GM21390 (cell line): ENCODE measurements at regions not wholly inside any gene's neighbourhood (a gene's known extent, or its start where the extent isn't known, plus 50 kb on each side); places are given as distances from the start of the nearest gene placed in this dataset.

Experiments
- ATAC-seq: cut with Tn5 transposase; IDR thresholded peaks from one replicate; pipeline ENCODE4 v1.9.1; 2021; ENCODE audit not compliant: unreplicated experiment

DNA sequence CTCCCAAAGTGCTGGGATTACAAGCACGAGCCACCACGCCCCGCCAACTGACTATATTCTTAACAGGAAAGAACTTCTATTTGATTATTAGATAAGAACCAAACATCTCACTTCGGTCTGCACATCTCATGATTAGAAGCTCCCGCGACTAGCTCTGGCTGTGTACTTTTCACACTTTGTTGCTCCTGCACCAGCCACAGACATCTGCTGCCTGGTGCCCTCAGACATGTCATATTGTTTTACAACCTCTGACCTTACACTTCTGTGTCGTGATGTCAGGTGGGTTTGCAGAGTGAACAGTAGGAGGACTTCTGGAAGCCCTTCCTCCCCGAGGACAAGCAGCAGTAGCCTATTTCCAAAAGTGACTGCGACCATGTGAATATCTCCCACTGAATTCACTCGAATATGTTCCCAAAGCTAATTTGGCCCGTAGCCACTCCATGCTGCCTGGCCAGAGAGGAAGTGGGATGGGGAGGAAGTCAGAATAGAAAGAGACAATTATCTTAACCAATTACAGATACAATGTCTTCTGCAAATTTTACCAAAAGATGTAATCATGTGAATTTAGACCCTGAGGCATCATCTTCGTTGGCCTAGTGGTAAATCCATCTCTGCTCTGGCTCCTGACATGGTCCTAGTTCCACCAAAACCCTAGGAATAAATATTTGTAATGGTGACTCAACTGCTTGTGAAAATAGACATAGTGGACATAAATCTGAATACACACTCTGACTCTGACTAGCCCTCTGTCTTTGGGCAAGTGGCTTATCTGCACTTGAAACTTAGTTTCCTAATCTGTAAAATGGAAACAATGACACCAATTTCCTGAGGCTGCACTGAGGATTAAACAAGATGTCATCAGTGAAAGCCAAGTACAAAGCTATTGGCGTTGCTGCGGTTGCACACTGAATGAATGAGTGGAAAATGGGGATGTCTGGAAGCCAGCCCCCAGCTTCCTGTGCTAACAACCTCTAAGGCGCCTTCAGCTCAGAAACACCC is 406.1 kb downstream of the LRATD1 start:
- ATAC-seq: no peak

DNA sequence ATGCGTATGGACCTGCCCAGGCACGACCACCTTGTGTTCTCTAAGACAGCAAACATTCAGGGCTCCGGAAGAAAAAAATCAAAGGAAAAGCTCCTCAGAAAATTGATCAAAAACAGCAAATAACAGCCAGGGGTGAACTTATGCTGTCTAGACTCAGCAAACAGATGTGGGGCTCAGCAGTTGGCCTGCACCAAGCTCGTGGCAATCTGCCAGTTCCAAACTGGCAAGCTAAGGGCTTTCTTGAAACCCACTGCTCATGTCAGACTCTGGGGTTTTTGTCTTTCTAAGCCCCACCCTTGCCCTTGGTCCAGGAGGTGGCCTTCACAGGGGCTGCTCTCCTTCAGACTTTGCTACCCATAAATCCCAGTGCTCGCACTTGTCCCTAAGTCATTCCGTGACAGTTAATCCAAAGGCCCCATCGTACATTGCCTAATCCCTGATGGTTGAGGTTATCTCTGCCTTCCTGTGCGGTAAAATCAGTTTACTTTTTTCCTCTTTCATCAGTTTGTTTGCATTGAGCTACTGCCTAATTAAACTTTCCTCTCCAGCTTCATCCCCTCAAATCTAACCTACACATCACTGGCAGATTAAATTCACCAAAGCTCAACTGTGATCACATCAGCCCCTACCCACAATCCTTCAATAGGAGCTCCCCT is 408.0 kb downstream of the LRATD1 start:
- no peak for ATAC-seq

DNA sequence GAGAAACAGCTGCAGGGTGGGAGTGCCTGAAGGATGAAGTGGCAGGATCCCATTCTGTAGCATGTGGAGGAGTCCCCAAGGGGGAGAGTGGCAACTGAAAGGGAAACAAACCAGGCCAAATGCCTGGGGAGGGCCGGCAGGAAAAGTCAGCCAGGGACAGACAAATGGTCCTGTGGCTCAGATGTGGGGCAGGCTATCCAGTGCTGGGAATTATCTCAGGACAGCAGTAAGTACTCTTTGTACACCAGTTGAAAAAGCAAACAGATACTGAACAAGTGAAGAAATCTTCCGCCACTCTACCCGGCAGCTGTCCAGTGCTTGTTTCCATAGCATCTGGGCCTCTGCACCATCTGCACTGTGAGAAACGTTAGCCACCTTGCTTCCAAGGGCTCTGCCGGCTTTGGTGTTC is 408.9 kb downstream of the LRATD1 start:
- ATAC-seq: no peak

DNA sequence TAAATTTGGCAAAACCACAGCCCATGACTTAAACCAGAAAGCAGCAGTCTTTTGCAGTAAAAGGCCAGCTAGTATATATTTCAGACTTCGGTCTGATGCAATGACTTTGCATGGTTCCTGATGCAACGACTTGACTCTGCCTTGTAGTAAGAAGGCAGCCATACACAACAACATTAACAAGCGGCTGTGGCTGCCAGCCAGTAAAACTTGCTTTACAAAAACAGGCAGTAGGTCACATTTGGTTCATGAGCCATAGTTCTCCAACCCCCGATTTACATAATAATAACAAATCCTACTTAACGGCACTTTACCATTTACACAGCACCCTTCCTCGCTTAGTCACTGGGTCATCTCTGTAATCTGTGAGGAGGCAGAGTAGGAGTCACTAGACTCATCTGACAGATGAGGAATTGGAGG is 410.3 kb downstream of the LRATD1 start:
- ATAC-seq: no peak

DNA sequence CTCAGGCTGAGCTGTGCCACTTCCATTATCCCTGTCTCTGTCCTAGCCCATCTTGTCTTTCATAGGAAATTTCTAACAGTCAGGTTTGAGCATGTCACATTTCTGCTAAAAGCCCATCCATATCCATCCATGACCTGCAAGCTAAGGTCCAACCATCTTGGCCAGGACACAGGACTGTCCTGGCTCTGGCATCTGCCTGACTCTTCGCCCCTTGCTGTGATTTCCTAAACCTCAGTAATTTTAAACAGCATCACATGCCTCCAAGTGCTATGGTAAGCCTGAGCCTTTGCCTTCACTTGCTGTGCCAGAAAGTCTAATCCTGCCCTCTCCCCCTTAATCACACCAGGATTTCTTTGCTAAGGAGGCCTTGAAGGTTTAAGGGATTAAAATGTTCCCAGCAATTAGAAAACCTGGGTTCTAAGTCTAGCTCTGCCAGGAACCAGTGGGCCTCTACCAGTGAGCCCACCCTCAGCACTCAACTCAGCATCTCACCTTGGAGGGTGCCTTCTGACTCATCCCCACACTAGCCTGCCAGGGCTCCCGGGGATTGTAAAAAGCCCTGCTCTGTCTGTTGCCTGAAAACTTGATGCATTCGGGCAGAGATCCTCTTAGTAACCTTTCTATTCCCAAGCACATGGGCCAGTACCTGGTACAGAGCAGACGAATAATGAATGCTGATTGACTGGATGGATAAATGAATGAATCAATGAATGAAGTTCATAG is 411.0 kb downstream of the LRATD1 start:
- ATAC-seq: no peak

DNA sequence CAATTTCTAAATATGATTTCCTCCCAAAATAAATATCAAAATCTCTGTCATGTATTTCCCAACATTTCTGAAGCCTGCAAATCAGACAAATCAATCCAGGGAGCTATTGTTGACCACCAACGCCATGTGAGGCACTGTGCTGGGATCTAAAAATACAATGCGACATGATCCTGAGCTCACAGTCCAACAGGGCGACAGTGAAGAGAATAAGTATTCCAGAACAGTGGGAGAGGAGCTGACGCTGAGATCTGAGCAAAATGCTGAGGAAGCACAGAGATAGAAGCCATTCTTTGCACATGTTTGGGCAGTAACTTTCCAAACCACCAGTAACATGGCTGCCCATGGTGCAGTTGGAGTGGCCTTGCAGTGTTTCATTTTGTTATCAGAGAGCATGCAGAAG is 412.5 kb downstream of the LRATD1 start:
- no peak for ATAC-seq

DNA sequence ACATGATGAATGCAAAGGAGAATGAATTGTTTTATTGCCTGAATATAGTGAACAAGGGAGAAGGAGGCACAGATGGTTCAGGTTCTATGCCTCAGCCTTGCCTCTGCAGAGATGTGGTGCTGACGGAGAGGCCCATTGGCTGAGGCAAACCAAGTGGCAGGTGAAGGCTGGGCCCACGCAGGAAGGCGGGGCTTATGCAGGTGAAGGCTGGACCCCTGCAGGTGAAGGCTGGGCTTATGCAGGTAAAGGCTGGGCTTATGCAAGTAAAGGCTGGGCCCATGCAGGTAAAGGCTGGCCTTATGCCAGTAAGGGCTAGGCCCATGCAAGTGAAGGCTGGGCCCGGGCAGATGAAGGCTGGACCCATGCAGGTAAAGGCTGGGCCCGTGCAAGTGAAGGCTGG is 414.7 kb downstream of the LRATD1 start:
- no peak for ATAC-seq

DNA sequence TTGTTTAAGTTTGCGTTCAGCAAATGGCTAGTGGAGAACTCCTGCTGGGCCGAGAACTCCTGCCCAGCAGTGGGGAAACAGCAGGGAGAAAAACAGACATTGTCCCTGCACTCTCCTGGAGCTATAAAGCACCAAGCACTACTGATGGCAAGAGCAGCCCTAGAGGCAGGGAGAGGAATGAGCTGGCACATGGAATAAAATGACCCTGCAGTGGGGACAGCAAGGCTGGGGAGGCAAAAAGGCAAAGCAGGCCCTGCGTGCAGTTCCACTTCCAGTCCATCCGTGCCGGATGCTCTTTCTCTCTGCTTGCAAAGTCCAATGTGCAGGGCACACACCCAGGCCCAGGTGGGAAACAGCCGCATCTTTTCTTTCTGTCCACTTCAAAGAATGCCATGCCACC is 415.5 kb downstream of the LRATD1 start:
- ATAC-seq: no peak

DNA sequence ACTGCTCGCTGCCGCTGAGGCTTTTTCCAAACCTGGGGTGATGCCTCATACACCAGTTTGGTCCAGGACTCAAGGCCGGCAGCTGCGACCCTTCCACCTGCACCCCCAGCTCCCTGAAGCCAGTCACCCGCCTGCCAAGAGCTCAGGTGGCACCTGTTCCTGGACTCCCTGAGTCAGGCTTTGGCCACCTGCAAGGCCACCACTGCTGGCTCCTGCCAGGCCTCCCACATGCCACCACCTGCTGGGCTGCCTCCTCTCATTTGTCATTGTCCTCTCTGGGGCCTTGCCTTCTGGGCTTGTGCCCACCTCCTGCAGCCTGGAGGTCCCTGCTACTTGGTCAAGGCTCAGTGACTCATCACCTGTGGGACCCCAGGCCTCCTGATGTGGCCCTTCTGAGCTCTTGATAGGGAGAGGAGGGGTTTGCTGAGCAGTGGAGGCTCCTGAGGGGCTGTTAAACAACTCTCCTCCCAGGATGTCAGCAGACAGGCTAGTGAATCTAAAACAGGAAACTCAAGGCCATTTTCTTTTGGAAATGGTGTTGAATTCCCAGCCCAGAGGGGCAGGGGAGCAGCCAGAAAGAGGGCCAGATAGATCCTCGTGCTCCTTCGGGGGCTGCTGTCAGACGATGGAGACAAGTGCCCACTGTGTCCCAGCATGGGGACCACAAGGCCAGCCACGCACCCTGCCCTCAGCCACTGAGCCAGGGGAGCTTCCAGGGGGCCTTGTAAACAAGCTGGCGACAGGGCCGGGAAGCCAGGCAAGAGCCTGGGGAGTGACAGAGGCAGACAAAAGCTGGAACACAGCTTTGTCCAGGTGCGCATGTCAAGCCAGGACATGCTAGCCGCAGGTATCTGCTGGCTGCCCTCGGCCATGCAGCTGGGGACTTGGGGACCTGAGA is 416.8 kb downstream of the LRATD1 start:
- ATAC-seq: no peak

DNA sequence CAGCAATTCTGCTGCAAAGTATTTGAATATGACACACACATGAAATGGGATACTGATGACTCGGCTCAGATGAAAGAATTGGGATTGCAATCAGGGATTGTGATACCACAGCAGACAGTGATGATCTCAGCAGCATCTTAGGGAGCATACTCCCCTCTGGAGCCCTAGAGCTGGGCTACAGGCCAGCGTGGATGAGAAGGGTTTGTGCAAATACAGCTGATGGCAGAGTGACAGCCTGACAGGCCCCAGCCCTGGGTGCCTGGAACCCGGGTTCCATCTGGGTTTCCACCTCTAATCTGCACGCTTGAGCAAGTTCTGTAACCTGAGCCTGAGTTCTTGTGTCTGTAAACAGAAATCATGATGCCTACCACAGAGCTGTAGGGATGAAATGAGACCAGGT is 418.0 kb downstream of the LRATD1 start:
- ATAC-seq: no peak

DNA sequence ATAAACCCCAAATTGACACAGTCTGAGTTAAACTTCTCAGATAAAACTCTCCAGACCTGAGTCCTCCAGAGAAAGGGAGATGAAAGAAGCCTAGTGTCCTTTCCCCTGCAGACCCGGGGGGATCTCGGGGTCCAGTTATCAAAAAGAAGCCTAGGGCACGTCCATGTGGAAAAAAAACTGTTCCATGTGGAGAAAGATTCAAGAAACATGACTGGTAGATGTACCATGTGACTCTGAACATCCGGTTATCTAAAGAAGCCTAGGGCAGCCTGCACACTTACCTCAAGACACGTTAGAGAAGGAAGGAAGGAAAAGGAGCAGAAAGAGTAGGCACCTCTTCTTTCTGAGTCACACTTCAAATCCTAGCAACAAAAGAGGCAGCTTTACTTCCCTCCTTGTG is 421.0 kb downstream of the LRATD1 start:
- no peak for ATAC-seq

DNA sequence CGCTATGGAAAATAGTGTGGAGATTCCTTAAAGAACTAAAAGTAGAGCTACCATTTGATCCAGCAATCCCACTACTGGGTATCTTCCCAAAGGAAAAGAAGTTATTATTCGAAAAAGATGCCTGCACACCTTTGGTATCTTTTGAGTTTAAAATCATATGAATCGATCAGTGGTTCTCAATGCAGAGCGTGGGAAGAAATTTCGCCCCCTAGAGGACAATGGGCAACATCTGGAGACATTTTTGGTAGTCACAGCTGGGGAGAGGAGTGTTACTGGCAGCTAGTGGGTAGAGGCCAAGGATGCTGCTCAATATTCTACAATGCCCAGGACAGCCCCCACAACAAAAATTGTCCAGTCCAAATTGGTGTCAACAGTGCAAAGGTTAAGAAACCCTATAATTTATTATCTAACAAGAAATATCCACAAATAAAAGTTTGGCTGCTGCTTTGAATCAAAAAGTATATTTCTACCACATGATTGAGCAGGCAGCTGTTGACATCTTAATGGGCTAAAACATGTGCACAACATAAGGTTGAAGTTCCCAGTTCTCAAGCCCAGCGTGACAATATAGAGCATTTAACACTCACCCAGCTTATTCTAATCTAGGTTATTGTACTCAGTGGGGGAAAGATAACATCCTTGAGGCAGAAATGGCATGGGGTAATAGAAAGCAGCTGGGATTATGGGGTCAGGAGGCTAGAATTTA is 425.7 kb downstream of the LRATD1 start:
- ATAC-seq: no peak

DNA sequence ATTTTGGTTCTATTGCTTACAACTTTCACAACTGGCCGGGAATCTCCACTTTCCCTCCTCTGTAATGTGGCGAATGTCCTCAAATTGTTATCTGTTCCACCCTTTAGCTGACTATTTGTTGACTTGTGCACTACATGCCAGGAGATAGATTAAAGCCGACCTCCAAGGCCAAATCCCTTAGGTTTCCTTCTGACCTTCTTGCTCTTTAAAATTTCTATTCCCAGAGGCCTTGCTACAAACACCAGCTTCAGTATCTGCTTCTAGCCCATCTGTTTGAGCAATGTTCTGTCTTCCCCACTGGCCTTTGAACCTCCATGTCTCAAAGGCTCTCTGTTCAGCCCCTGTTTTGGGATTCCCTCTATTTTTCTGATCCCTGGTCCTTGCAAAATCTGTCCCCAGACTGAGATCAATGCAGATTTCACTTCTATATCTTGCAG is 426.2 kb downstream of the LRATD1 start:
- no peak for ATAC-seq

DNA sequence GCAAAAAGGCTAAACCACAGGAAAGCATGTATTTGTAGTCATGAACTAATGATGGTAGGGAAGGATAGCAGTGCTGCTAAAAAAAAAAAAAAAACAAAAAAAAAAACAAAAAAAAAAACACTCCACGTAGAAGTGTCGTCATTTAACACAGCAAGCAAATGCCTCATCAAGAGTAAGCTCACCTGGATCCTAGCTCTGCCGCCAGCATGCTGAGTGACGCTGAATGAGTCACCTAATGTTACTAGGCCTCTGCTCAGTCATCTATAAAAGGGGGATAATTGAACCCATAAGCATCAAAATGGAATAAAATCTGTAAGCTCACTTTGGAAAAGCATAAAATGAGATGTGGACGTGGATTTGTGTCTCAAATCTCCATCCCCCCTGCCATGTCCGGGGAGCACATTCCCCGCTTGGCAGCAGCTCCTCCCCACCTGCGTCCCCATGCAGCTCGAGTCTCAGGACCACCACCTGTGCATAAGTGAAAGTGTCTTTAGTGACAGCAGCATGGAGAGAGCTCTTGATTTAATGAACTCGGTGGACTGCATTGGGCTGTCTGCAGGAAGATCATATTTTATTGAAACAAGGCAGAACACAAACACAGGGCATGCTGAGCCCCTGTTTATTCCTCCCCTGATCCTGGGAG is 427.5 kb downstream of the LRATD1 start:
- ATAC-seq: no peak

DNA sequence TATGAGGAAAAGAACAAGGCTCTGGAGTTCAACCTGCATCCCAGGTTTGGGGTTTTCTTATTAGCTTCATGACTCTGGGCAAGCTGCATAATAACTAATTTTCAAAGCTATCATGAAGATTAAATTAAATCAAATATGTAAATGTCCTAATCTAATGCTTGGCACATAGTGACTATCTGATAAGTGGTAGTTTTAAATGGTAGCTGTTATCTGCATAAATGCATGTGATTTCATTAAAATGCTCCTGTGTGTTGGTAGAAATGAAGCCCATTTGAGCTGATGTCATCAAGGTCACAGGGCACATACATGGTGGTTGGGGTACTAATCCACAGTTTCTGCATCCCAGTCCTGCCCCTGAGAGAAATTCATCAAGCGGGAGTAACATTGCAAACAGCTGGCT is 428.8 kb downstream of the LRATD1 start:
- ATAC-seq: no peak

DNA sequence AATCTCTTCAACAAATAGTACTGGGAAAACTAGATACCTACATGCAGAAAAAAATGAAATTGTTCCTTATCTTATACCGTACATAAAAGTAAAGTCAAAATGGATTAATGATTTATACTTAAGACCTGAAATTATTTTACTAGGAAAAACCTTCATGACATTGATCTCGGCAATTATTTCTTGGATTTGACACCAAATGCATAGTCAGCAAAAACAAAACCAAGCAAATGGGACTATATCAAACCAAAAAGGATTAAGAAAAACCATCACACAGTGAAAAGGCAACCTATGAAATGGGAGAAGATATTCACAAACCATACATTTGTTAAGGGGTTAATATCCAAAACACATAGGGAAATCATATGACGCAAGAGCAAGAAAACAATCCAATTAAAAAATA is 433.6 kb downstream of the LRATD1 start:
- no peak for ATAC-seq

DNA sequence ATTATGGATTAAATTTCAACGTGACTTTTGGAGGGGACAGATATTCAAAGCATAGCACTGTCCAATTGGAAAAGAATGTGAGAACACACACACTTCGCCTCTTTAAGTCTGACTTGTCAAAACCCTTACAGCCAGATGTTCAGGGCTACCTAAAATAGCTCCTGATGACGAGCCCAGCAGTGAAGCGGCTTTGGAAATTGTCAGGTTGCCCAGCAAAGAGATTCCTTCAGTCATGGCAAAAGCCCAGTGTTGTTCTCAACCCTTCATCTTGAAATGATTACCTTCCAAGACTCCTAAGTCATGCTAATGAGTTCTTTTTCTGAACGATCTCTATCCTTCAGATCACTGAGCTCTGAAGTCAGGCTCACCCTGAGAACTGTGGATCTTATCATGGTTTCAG is 436.6 kb downstream of the LRATD1 start:
- ATAC-seq: no peak

DNA sequence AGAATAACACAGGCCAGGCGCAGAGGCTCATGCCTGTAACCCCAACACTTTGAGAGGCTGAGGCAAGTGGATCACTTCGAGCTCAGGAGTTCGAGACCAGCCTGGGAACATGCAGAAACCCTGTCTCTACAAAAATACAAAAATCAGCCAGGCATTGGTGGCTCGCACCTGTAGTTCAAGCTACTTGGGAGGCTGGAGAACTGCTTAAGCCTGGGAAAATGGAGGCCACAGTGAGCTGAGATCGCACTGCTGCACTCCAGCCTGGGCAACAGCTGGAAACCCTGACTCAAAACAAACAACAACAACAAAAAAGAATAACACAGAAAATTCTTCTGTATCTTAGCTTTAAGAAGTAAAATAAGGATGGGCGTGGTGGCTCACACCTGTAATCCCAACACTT is 440.3 kb downstream of the LRATD1 start:
- no peak for ATAC-seq

DNA sequence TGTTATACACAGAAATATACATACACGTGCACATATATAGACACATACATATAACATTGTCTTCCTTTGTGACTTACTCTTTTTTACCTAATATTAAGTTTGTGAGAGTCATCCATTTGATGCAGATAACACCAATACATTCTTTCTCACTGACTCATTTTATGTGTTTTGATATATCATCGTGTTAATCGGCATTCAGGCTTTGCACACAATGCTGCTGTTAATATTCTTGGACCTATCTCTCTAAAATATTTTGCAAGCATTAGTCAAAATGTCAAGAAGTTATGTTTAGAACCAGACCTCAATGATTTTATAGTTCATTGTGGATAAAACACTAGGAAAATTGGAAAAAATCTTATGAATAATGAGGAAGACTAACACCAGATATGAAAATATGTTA is 441.1 kb downstream of the LRATD1 start:
- ATAC-seq: no peak

DNA sequence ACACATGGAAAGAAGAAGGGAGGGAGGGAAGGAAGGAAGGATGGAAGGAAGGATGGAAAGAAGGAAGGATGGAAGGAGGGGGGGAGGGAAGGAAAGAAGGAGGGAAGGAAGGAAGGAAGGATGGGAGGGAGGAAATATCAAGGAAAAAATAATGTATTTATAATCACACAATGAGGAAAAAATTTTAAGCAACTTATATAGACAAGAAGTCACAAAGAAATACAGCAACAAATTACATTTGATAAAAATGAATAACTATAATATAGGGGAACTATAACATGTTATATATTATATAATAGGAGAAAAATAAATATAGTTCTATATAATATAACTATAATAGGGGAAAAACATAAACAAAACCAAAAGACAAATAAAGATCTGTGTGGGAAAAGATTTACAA is 441.8 kb downstream of the LRATD1 start:
- ATAC-seq: no peak
